Thyroid gland (tissue), 4 donors: ENCODE measurements at regions not wholly inside any gene's neighbourhood (a gene's known extent, or its start where the extent isn't known, plus 50 kb on each side); places are given as distances from the start of the nearest gene placed in this dataset.
"Not testable (repeated sequence)": the region's sequence is repeated elsewhere in the genome, so short reads cannot be mapped to it uniquely, and the experiment has no call there.

ENCODE experiments used
- POLR2A ChIP-seq, 2 donors: fragments of 450-650 bp; IDR thresholded peaks; one replicate each; pipeline ENCODE4 v1.6.1; 2017; ENCODE audit warnings: antibody characterized with exemption in 2 of 2, mild to moderate bottlenecking in 2 of 2, moderate library complexity in 1 of 2
- TF ChIP-seq, protein P1 (sequence below), 6 experiments: fragments of 200-600 bp in 3 of 6; fragments of 450-650 bp in 3 of 6; sonication (generic) in 3 of 6; IDR thresholded peaks; one replicate each; pipeline ENCODE4 v1.5.1; 2016 to 2019; ENCODE audit warnings: antibody characterized with exemption in 6 of 6, mild to moderate bottlenecking in 2 of 6, inconsistent platforms in 1 of 6, moderate library complexity in 1 of 6

DNA sequence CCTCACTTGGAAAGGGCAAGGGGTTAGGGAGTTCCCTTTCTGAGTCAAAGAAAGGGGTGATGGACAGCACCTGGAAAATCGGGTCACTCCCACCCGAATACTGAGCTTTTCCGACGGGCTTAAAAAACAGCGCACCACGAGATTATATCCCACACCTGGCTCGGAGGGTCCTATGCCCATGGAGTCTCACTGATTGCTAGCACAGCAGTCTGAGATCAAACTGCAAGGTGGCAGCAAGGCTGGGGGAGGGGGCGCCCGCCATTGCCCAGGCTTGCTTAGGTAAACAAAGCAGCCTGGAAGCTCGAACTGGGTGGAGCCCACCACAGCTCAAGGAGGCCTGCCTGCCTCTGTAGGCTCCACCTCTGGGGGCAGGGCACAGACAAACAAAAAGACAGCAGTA, 336.0 kb upstream of the NMUR2 start:
- TF ChIP-seq, protein P1, sequence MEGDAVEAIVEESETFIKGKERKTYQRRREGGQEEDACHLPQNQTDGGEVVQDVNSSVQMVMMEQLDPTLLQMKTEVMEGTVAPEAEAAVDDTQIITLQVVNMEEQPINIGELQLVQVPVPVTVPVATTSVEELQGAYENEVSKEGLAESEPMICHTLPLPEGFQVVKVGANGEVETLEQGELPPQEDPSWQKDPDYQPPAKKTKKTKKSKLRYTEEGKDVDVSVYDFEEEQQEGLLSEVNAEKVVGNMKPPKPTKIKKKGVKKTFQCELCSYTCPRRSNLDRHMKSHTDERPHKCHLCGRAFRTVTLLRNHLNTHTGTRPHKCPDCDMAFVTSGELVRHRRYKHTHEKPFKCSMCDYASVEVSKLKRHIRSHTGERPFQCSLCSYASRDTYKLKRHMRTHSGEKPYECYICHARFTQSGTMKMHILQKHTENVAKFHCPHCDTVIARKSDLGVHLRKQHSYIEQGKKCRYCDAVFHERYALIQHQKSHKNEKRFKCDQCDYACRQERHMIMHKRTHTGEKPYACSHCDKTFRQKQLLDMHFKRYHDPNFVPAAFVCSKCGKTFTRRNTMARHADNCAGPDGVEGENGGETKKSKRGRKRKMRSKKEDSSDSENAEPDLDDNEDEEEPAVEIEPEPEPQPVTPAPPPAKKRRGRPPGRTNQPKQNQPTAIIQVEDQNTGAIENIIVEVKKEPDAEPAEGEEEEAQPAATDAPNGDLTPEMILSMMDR (IDR thresholded peaks at IDR 0.05): not testable (repeated sequence)
- TF ChIP-seq POLR2A (IDR thresholded peaks at IDR 0.05): not testable (repeated sequence)
